Kidney (tissue), 13 donors: ENCODE measurements at regions not wholly inside any gene's neighbourhood (a gene's known extent, or its start where the extent isn't known, plus 50 kb on each side); places are given as distances from the start of the nearest gene placed in this dataset.

Experiments
- DNase-seq, 5 donors: peaks; one replicate each; pipeline ENCODE4 v3.0.0-alpha.2; 2013 to 2020
- FAIRE-seq: peaks from 2 replicates; lab custom pipeline; 2012; peaks lifted over from hg19 to GRCh38; lab: Jason Lieb, UNC
- H3K27ac ChIP-seq, 2 donors: one replicate each; pipeline ENCODE4 v1.7.0; 2013; ENCODE audit warnings: low read depth in 2 of 2, low read length in 2 of 2, inconsistent platforms in 1 of 2
- H3K27me3 ChIP-seq: one replicate; pipeline ENCODE4 v1.7.1; 2013; ENCODE audit warnings: low read length, inconsistent platforms; ENCODE audit not compliant: control insufficient read depth, insufficient read depth
- H3K36me3 ChIP-seq, 3 donors: one replicate each; pipeline versions ENCODE4 v1.7.0 to v1.7.1; 2013; ENCODE audit warnings: low read length in 3 of 3, control low read depth in 1 of 3, inconsistent platforms in 1 of 3; ENCODE audit not compliant: insufficient read depth in 3 of 3, control insufficient read depth in 2 of 3
- H3K4me1 ChIP-seq, 3 donors: one replicate each; pipeline versions ENCODE4 v1.7.0 to v1.7.1; 2013; ENCODE audit warnings: low read length in 3 of 3, inconsistent platforms in 1 of 3, low read depth in 1 of 3; ENCODE audit not compliant: control insufficient read depth in 2 of 3, insufficient read depth in 2 of 3
- H3K4me3 ChIP-seq, 3 donors: one replicate each; pipeline versions ENCODE4 v1.7.0 to v1.8.1; 2013; ENCODE audit warnings: low read length in 3 of 3, control low read depth in 1 of 3, inconsistent platforms in 1 of 3
- H3K9ac ChIP-seq, 3 donors: one replicate each; pipeline versions ENCODE4 v1.7.0 to v1.7.1; 2013; ENCODE audit warnings: low read length in 3 of 3, control low read depth in 1 of 3, inconsistent platforms in 1 of 3
- H3K9me3 ChIP-seq, 3 donors: one replicate each; pipeline versions ENCODE4 v1.7.0 to v1.7.1; 2013; ENCODE audit warnings: low read length in 3 of 3, control low read depth in 1 of 3, inconsistent platforms in 1 of 3; ENCODE audit not compliant: control insufficient read depth in 2 of 3, insufficient read depth in 1 of 3
- CTCF ChIP-seq: IDR thresholded peaks from 3 replicates; pipeline ENCODE4 v1.5.1; 2012; ENCODE audit warnings: mild to moderate bottlenecking, moderate library complexity, borderline replicate concordance; ENCODE audit not compliant: insufficient read depth; ENCODE audit errors: extremely low read depth
- intact Hi-C: fragments of 100-400 bp; cut with DNase I; formaldehyde crosslinking; loops from one replicate; pipeline ENCODE4 v1.11.1; 2022
- donor health status: control.
- donor health status: control.
- donor health status: control.
- donor health status: control.
- donor health status: control.
- donor health status: DM: yes; HTN: yes; CAD: no.
- donor health status: Normal renal cell carcinoma (clear cell type).

GRCh38 chr9:78707080-78707479 is 410.2 kb downstream of the PSAT1 start:
- intact Hi-C loops: no loop called here
- FAIRE-seq (no peak), DNase-seq (no peak)
- no peaks in the 10 kb centered on the region for H3K27me3 ChIP-seq
- H3K9ac ChIP-seq: no peak overlapping the region
- H3K4me3 ChIP-seq: no peak overlapping the region
- TF ChIP-seq CTCF: no peak
- H3K36me3 ChIP-seq: no peaks in the 10 kb centered on the region
- no peaks in the 10 kb centered on the region for H3K9me3 ChIP-seq
- H3K4me1 ChIP-seq: no peaks in the 10 kb centered on the region
- no peak overlapping the region for H3K27ac ChIP-seq

- FAIRE-seq (no peak), DNase-seq (no peak)
- Histone ChIP-seq H3K27me3 (no peaks in the 10 kb centered on the region), H3K4me3 (no peak overlapping the region), H3K9me3 (no peaks in the 10 kb centered on the region), H3K4me1 (no peaks in the 10 kb centered on the region), H3K9ac (no peak overlapping the region), H3K36me3 (no peaks in the 10 kb centered on the region), H3K27ac (no peak overlapping the region)
- intact Hi-C loops: no loop called here
- no peak for TF ChIP-seq CTCF
These were observed 410.6 kb downstream of the PSAT1 start for GRCh38 chr9:78707481-78707991.

GRCh38 chr9:78712903-78713613 is 416.1 kb downstream of the PSAT1 start:
- intact Hi-C loops: no loop called here
- H3K9me3 ChIP-seq: no peaks in the 10 kb centered on the region
- FAIRE-seq: no peak

More at GRCh38 chr9:78712903-78713613, 416.1 kb downstream of the PSAT1 start:
- DNase-seq: no peak
- H3K9ac ChIP-seq: no peak overlapping the region
- no peak overlapping the region for H3K27ac ChIP-seq
- no peak overlapping the region for H3K4me3 ChIP-seq
- no peaks in the 10 kb centered on the region for H3K27me3 ChIP-seq
- H3K4me1 ChIP-seq: no peaks in the 10 kb centered on the region
- TF ChIP-seq CTCF: no peak
- H3K36me3 ChIP-seq: no peaks in the 10 kb centered on the region
